K562 (cell line): ENCODE measurements at regions not wholly inside any gene's neighbourhood (a gene's known extent, or its start where the extent isn't known, plus 50 kb on each side); places are given as distances from the start of the nearest gene placed in this dataset.

ENCODE experiments used
- ATAC-seq: fragments of 200-7000 bp; cut with Tn5 transposase; 3 replicates; pipeline ENCODE4 v1.9.1; 2020; ENCODE audit warnings: moderate library complexity
- BruUV-seq: library from RNA; stranded (reverse); fragments of 400-500 nt; replicated peaks from 2 replicates; lab custom pipeline; 2021; lab: Mats Ljungman, UMichigan
- CTCF ChIA-PET: fragments of 300-600 bp; formaldehyde crosslinking; extraction: SDS; loops from one replicate; lab custom pipeline; 2021; ENCODE audit warnings: low intra/inter-chr PET ratio; lab: Yijun Ruan, JAX
- POLR2A ChIA-PET: fragments of 300-600, 350-650 bp; sonication (Branson Sonifier 250); formaldehyde crosslinking; extraction: SDS; loops from one replicate; lab custom pipeline; 2021; ENCODE audit warnings: antibody characterized with exemption, inconsistent platforms; lab: Yijun Ruan, JAX
- DNase-seq, 4 experiments: peaks; one replicate each; pipeline versions ENCODE4 v3.0.0 to v3.0.0-alpha.2; 2011 to 2018; ENCODE audit warnings: low spot score in 3 of 4, mixed read lengths in 3 of 4; ENCODE audit errors: extremely low read depth in 1 of 4
- FAIRE-seq: peaks from 2 replicates; lab custom pipeline; 2011; peaks lifted over from hg19 to GRCh38; lab: Jason Lieb, UNC
- H2AFZ ChIP-seq: 2 replicates; pipeline ENCODE4 v1.6.0; 2011; ENCODE audit warnings: low read depth, low read length, control low read depth, inconsistent platforms
- H3K27ac ChIP-seq: fragments of 200-600 bp; 3 replicates; pipeline ENCODE4 v1.8.0; 2011; ENCODE audit warnings: low read depth, mild to moderate bottlenecking, control low read depth, inconsistent platforms, low read length, moderate library complexity, mixed read lengths; ENCODE audit errors: extremely low read depth
- H3K27me3 ChIP-seq, 2 experiments: fragments of 300-600 bp in 1 of 2; 2 replicates in 1 of 2; 3 replicates in 1 of 2; pipeline versions ENCODE4 v1.6.0 to v1.8.0; 2011; ENCODE audit warnings: inconsistent platforms in 2 of 2, low read length in 2 of 2, mild to moderate bottlenecking in 1 of 2, mixed read lengths in 1 of 2, moderate library complexity in 1 of 2; ENCODE audit not compliant: control insufficient read depth in 2 of 2, insufficient read depth in 2 of 2
- H3K36me3 ChIP-seq: fragments of 300-600 bp; 3 replicates; pipeline ENCODE4 v1.8.0; 2011; ENCODE audit warnings: mild to moderate bottlenecking, low read length, inconsistent platforms; ENCODE audit not compliant: control insufficient read depth, insufficient read depth
- H3K4me1 ChIP-seq, 2 experiments: fragments of 200-600 bp in 1 of 2; replicated peaks in 1 of 2; 2 replicates in 1 of 2; 3 replicates in 1 of 2; pipeline versions ENCODE4 v1.5.1 to v1.8.0; 2011; ENCODE audit warnings: inconsistent platforms in 2 of 2, low read length in 2 of 2, mild to moderate bottlenecking in 1 of 2, mixed read lengths in 1 of 2, moderate library complexity in 1 of 2; ENCODE audit not compliant: control insufficient read depth in 2 of 2, insufficient read depth in 2 of 2
- H3K4me2 ChIP-seq: 2 replicates; pipeline ENCODE4 v1.6.1; 2011; ENCODE audit warnings: low read length, control low read depth, inconsistent platforms, mixed read lengths; ENCODE audit not compliant: insufficient read depth
- H3K4me3 ChIP-seq: fragments of 200-600 bp; sonication (generic), shearing (Covaris generic); 2 replicates; pipeline ENCODE4 v1.5.1; 2016; ENCODE audit warnings: control low read depth, inconsistent platforms
- H3K79me2 ChIP-seq: fragments of 200-600 bp; 3 replicates; pipeline ENCODE4 v1.8.0; 2011; ENCODE audit warnings: low read length, inconsistent platforms; ENCODE audit not compliant: control insufficient read depth, insufficient read depth
- H3K9ac ChIP-seq, 2 experiments: 2 replicates each; pipeline versions ENCODE4 v1.6.0 to v1.6.1; 2011; ENCODE audit warnings: low read depth in 2 of 2, low read length in 2 of 2, control low read depth in 1 of 2, inconsistent platforms in 1 of 2, mild to moderate bottlenecking in 1 of 2, mixed read lengths in 1 of 2; ENCODE audit not compliant: insufficient read depth in 1 of 2
- H3K9me1 ChIP-seq: one replicate; pipeline ENCODE4 v1.6.0; 2011; ENCODE audit warnings: inconsistent platforms, mild to moderate bottlenecking, low read length, moderate library complexity; ENCODE audit not compliant: control insufficient read depth, insufficient read depth
- H3K9me3 ChIP-seq: replicated peaks from 2 replicates; pipeline ENCODE4 v1.5.1; 2011; ENCODE audit warnings: low read depth, low read length, inconsistent platforms; ENCODE audit not compliant: control insufficient read depth, insufficient read depth
- H4K20me1 ChIP-seq: replicated peaks from 2 replicates; pipeline ENCODE4 v1.6.1; 2011; ENCODE audit warnings: low read length, inconsistent platforms, mixed read lengths; ENCODE audit not compliant: control insufficient read depth, insufficient read depth
- CSDE1 ChIP-seq, 2 experiments: fragments of 450-650 bp; IDR thresholded peaks; 2 replicates each; pipeline ENCODE4 v1.6.1; 2016; ENCODE audit warnings: mild to moderate bottlenecking in 1 of 2
- FUS ChIP-seq: fragments of 200-400 bp; formaldehyde crosslinking; optimal IDR thresholded peaks from 2 replicates; pipeline ENCODE3; 2017; ENCODE audit warnings: low read depth, low read length
- KDM1A ChIP-seq, 2 experiments: fragments of 450-650 bp; IDR thresholded peaks; 2 replicates each; pipeline ENCODE4 v1.6.1; 2016; ENCODE audit warnings: mild to moderate bottlenecking in 2 of 2
- NCOA4 ChIP-seq: fragments of 450-650 bp; IDR thresholded peaks from 2 replicates; pipeline ENCODE4 v1.6.1; 2018; ENCODE audit warnings: mild to moderate bottlenecking; ENCODE audit not compliant: partially characterized antibody
- SIX5 ChIP-seq, 2 experiments: IDR thresholded peaks; 2 replicates each; pipeline ENCODE4 v1.6.1; 2011; ENCODE audit warnings: low read length in 2 of 2, borderline replicate concordance in 1 of 2, low read depth in 1 of 2, mild to moderate bottlenecking in 1 of 2, moderate library complexity in 1 of 2; ENCODE audit not compliant: insufficient read depth in 1 of 2
- SRSF3 ChIP-seq: fragments of 200-400 bp; formaldehyde crosslinking; IDR thresholded peaks from 2 replicates; pipeline ENCODE4 v1.6.1; 2016; ENCODE audit warnings: mild to moderate bottlenecking, low read length, moderate library complexity; ENCODE audit not compliant: insufficient read depth
- WGBS: fragments of 100-300 bp; shearing (Covaris generic); methylation state at CpG from one replicate; pipeline ENCODE4 v1.1.6; 2016; ENCODE audit warnings: low coverage, mixed read lengths; ENCODE audit not compliant: insufficient coverage; ENCODE audit errors: missing lambda C conversion rate; 5-methylcytosine and 5-hydroxymethylcytosine counted together
- in situ Hi-C: fragments of 300-500 bp; cut with MboI; formaldehyde crosslinking; loops from 4 replicates; pipeline ENCODE4 v1.15.0; 2018; ENCODE audit warnings: inconsistent platforms, mixed read lengths
- intact Hi-C: fragments of 100-400 bp; cut with micrococcal nuclease; formaldehyde crosslinking; loops from 2 replicates; pipeline ENCODE4 v1.14.2; 2022
- TF ChIP-seq, protein P1 (sequence below): fragments of 250-450 bp; sonication (Bioruptor Pico); IDR thresholded peaks from 2 replicates; pipeline ENCODE4 v1.9.0; 2021; ENCODE audit warnings: mild to moderate bottlenecking
- TF ChIP-seq, protein P2 (sequence below): fragments of 450-650 bp; formaldehyde crosslinking; IDR thresholded peaks from 2 replicates; pipeline ENCODE4 v1.4.0; 2022; ENCODE audit warnings: missing genetic modification characterization
- TF ChIP-seq, protein P3 (sequence below): sonication (generic); formaldehyde crosslinking; IDR thresholded peaks from 2 replicates; pipeline ENCODE4 v1.8.1; 2023; ENCODE audit warnings: mild to moderate bottlenecking, missing genetic modification reagents

DNA sequence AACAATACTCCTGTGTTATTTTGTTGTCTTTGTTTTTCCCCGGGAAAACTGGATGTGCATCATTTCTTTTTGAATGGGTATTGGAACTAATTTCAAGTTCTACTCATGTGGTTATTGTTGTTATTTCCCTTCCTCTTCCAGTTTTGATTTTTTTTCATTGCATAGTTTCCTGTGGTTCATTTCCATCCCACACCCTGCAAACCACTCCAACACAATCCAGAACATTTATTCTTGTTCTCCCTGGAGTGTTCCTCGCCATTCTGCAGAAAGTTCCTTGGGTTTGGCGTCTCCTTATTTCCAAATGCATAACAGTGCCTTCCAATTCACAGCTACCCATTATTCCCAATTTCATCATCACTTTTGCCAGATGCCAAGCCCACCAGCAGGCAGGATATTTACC lies 775.1 kb downstream of the TNS3 start:
- no peak for TF ChIP-seq NCOA4
- TF ChIP-seq, protein P1, sequence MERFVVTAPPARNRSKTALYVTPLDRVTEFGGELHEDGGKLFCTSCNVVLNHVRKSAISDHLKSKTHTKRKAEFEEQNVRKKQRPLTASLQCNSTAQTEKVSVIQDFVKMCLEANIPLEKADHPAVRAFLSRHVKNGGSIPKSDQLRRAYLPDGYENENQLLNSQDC, result no peak
- TF ChIP-seq CSDE1 (IDR thresholded peaks at IDR 0.05), result no peak
- TF ChIP-seq KDM1A (IDR thresholded peaks at IDR 0.05), result no peak
- TF ChIP-seq SIX5 (IDR thresholded peaks at IDR 0.05; ENCODE audit: borderline replicate concordance in 1 of 2, insufficient read depth in 1 of 2, low read depth in 1 of 2, low read length in 2 of 2), result no peak
- TF ChIP-seq, all 486 proteins: peak for 0
- in situ Hi-C loops, result no loop called here
- BruUV-seq, result no TSS peak
- no peaks in the 10 kb centered on the region for H3K36me3 ChIP-seq
- no peak overlapping the region for H3K27ac ChIP-seq
- ATAC-seq (no peak), DNase-seq (no peak), FAIRE-seq (no peak)
- CTCF ChIA-PET, result no interaction called here
- WGBS, result 0% methylated on average over 3 of the region's 3 CpGs
- no peak overlapping the region for H3K4me2 ChIP-seq
- H3K4me3 ChIP-seq, result no peak overlapping the region
- H3K79me2 ChIP-seq, result no peaks in the 10 kb centered on the region
- H3K4me1 ChIP-seq, result no peaks in the 10 kb centered on the region
- no peak overlapping the region for H2AFZ ChIP-seq
- H3K9me1 ChIP-seq, result no peaks in the 10 kb centered on the region
- H3K27me3 ChIP-seq, result no peaks in the 10 kb centered on the region
- 0 out of 2 replicates have a peak, but pooled peaks cover 1% of the 10 kb centered on the region for H3K9me3 ChIP-seq
- intact Hi-C loops, result no loop called here
- POLR2A ChIA-PET, result no interaction called here
- no peak overlapping the region for H3K9ac ChIP-seq
- H4K20me1 ChIP-seq, result no peaks in the 10 kb centered on the region

GRCh38 chr7:46802479-46802878 lies 779.4 kb downstream of the TNS3 start:
- 11% methylated on average over 2 of the region's 2 CpGs for WGBS
- no peak overlapping the region for H2AFZ ChIP-seq
- H3K79me2 ChIP-seq, result no peaks in the 10 kb centered on the region
- H3K27me3 ChIP-seq, result no peaks in the 10 kb centered on the region
- no peak for DNase-seq
- ATAC-seq, result no peak
- intact Hi-C loops (no loop called here), in situ Hi-C loops (no loop called here)
- POLR2A ChIA-PET, result no interaction called here
- H3K9ac ChIP-seq, result no peak overlapping the region
- no peaks in the 10 kb centered on the region for H3K36me3 ChIP-seq
- no peak overlapping the region for H3K4me2 ChIP-seq
- no peak for FAIRE-seq
- TF ChIP-seq, protein P2, sequence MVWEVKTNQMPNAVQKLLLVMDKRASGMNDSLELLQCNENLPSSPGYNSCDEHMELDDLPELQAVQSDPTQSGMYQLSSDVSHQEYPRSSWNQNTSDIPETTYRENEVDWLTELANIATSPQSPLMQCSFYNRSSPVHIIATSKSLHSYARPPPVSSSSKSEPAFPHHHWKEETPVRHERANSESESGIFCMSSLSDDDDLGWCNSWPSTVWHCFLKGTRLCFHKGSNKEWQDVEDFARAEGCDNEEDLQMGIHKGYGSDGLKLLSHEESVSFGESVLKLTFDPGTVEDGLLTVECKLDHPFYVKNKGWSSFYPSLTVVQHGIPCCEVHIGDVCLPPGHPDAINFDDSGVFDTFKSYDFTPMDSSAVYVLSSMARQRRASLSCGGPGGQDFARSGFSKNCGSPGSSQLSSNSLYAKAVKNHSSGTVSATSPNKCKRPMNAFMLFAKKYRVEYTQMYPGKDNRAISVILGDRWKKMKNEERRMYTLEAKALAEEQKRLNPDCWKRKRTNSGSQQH (CRISPR knock-in tag), result no peak
- TF ChIP-seq FUS, result no peak
- TF ChIP-seq, protein P3, sequence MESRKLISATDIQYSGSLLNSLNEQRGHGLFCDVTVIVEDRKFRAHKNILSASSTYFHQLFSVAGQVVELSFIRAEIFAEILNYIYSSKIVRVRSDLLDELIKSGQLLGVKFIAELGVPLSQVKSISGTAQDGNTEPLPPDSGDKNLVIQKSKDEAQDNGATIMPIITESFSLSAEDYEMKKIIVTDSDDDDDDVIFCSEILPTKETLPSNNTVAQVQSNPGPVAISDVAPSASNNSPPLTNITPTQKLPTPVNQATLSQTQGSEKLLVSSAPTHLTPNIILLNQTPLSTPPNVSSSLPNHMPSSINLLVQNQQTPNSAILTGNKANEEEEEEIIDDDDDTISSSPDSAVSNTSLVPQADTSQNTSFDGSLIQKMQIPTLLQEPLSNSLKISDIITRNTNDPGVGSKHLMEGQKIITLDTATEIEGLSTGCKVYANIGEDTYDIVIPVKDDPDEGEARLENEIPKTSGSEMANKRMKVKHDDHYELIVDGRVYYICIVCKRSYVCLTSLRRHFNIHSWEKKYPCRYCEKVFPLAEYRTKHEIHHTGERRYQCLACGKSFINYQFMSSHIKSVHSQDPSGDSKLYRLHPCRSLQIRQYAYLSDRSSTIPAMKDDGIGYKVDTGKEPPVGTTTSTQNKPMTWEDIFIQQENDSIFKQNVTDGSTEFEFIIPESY (CRISPR knock-in tag), result no peak
- no peak for TF ChIP-seq SRSF3
- no TSS peak for BruUV-seq
- no peaks in the 10 kb centered on the region for H3K4me1 ChIP-seq
- H3K9me3 ChIP-seq, result 0 out of 2 replicates have a peak, but pooled peaks cover 1% of the 10 kb centered on the region
- no peak overlapping the region for H3K27ac ChIP-seq
- no peaks in the 10 kb centered on the region for H4K20me1 ChIP-seq
- H3K9me1 ChIP-seq, result no peaks in the 10 kb centered on the region
- no peak overlapping the region for H3K4me3 ChIP-seq
- CTCF ChIA-PET, result no interaction called here
